ENCODE measurements at regions not wholly inside any gene's neighbourhood (a gene's known extent, or its start where the extent isn't known, plus 50 kb on each side); places are given as distances from the start of the nearest gene placed in this dataset.
A peak's percentile ranks its signal among the peaks of the same experiment; 100 is the strongest.

GRCh38 chr3:189576486-189576885 lies 54.7 kb upstream of the TP63 start:
- WGBS (ENCODE audit: missing lambda C conversion rate), result 42% methylated on average over 1 of the region's 1 CpG
- ChIA-PET CTCF (no interaction called here), POLR2A (no interaction called here)
- TF ChIP-seq NPAS2 (CRISPR knock-in tag; IDR thresholded peaks at IDR 0.05; ENCODE audit: borderline replicate concordance) (no peak), MAFK (IDR thresholded peaks at IDR 0.05; ENCODE audit: partially characterized antibody) (peak; percentile 98)
- Histone ChIP-seq H3K4me1 (peaks cover 17% of the 10 kb centered on the region), H3K27ac (0 out of 6 replicates have a peak overlapping the region, but pooled peaks of 1 of the 2 experiments have one; percentile 42), H3K4me2 (no peak overlapping the region), H3K9me3 (peaks cover 12% of the 10 kb centered on the region; the same call in 1 of the 3 replicates), H3K4me3 (no peak overlapping the region)
- FAIRE-seq (no peak), ATAC-seq (no peak), DNase-seq (ENCODE audit: low read depth in 1 of 2, low spot score in 1 of 2) (no peak)

- 54% methylated on average over 4 of the region's 5 CpGs for WGBS (ENCODE audit: missing lambda C conversion rate)
- ChIA-PET CTCF (no interaction called here), POLR2A (no interaction called here)
Observed at GRCh38 chr3:189577050-189577951, 53.9 kb upstream of the TP63 start.

GRCh38 chr3:189580190-189580589 lies 51.0 kb upstream of the TP63 start:
- DNase-seq (ENCODE audit: low read depth in 1 of 2, low spot score in 1 of 2), result no peak
- POLR2A ChIA-PET, result no interaction called here
- Histone ChIP-seq H3K4me1 (no peaks in the 10 kb centered on the region), H3K4me3 (no peak overlapping the region), H3K4me2 (no peak overlapping the region), H3K9me3 (0 out of 3 replicates have a peak, but pooled peaks cover 8% of the 10 kb centered on the region), H3K27ac (no peak overlapping the region)
- TF ChIP-seq TP53 (CRISPR knock-in tag; IDR thresholded peaks at IDR 0.05), result no peak
- no peak for TF ChIP-seq MAFK (IDR thresholded peaks at IDR 0.05; ENCODE audit: partially characterized antibody)
- TF ChIP-seq JUN (IDR thresholded peaks at IDR 0.05), result no peak
- no peak for TF ChIP-seq KDM5A (IDR thresholded peaks at IDR 0.05)
- TF ChIP-seq EHMT2 (IDR thresholded peaks at IDR 0.05; ENCODE audit: low read depth), result no peak
- TF ChIP-seq GATA3 (IDR thresholded peaks at IDR 0.05; ENCODE audit: borderline replicate concordance), result no peak
- no peak for TF ChIP-seq CHD4 (IDR thresholded peaks at IDR 0.05; ENCODE audit: borderline replicate concordance)
- no peak for TF ChIP-seq EHF (CRISPR knock-in tag; IDR thresholded peaks at IDR 0.05)
- no peak for TF ChIP-seq ZNF302 (CRISPR knock-in tag; IDR thresholded peaks at IDR 0.05)
- TF ChIP-seq RARB (CRISPR knock-in tag; IDR thresholded peaks at IDR 0.05), result no peak
- no peak for TF ChIP-seq NR3C1 (IDR thresholded peaks at IDR 0.05)
- TF ChIP-seq POLR2A (IDR thresholded peaks at IDR 0.05; ENCODE audit: low read length), result no peak
- no peak for TF ChIP-seq E2F6 (IDR thresholded peaks at IDR 0.05; ENCODE audit: borderline replicate concordance, low read depth)
- TF ChIP-seq ESRRA (IDR thresholded peaks at IDR 0.05; ENCODE audit: borderline replicate concordance, low read length), result no peak
- TF ChIP-seq RAD21 (conservative IDR thresholded peaks at IDR 0.05 in 1 of 2, IDR thresholded peaks at IDR 0.05 in 1 of 2), result no peak
- TF ChIP-seq ELK1 (IDR thresholded peaks at IDR 0.05; ENCODE audit: low read depth, low read length), result no peak
- TF ChIP-seq CBX8 (IDR thresholded peaks at IDR 0.05), result no peak
- ATAC-seq, result no peak
- FAIRE-seq, result no peak
- CTCF ChIA-PET, result no interaction called here
- 100% methylated on average over 1 of the region's 2 CpGs for WGBS (ENCODE audit: missing lambda C conversion rate)

More at GRCh38 chr3:189577050-189577951, 53.9 kb upstream of the TP63 start:
- DNase-seq (ENCODE audit: low read depth in 1 of 2, low spot score in 1 of 2), result no peak
- ATAC-seq, result no peak
- Histone ChIP-seq H3K4me3 (no peak overlapping the region), H3K4me1 (peaks cover 10% of the 10 kb centered on the region), H3K27ac (peak overlapping the region in 1 of 2 experiments; percentile 67; a peak in 3 of 6 replicates), H3K9me3 (peaks cover 12% of the 10 kb centered on the region; the same call in 1 of the 3 replicates), H3K4me2 (no peak overlapping the region)
- FAIRE-seq, result no peak
- TF ChIP-seq CEBPB (IDR thresholded peaks at IDR 0.05) (0 out of 4 replicates have a peak, but pooled peaks of 1 of the 2 experiments have one; percentile 24), HOXB5 (CRISPR knock-in tag; IDR thresholded peaks at IDR 0.05) (no peak)

Data from A549 (cell line).